ENCODE measurements at regions not wholly inside any gene's neighbourhood (a gene's known extent, or its start where the extent isn't known, plus 50 kb on each side); places are given as distances from the start of the nearest gene placed in this dataset.

DNA sequence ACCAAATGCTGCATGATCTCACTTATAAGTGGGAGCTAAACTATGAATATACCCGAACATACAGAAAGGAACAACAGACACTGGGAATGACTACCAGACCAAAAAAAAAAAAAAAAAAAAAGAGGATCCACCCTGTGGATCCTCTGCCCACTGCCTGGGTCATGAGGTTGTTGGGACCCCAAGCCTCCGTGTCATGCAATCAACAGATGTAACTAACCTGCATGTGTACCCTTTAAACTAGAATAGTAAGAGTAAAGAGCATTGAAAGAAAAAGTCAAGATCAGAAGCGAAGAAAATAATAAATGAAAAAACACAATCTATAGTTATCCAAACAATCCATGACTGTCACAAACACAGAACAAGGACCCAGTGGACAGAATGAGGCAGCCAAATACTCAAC, 109.5 kb upstream of the TOP3B start:
- DNase-seq: no peak

DNA sequence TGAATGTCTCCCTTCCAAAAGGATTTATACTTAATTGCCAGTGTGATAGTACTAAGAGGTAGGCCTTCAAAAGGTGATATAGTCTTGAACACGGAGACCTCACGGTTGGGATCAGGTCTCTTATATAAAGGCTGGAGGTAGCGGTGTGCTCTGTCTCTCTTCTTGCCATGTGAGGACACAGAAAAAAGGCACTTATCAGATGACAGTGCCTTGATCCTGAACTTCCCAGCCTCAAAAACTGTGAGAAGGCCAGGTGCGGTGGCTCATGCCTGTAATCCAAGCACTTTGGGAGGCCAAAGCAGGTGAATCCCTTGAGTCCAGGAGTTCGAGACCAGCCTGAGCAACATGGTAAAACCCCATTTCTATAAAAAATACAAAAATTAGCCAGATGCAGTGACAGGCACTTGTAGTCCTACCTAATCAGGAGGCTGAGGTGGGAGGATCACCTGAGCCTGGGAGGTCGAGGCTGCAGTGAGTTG, 108.9 kb upstream of the TOP3B start:
- DNase-seq: no peak

DNA sequence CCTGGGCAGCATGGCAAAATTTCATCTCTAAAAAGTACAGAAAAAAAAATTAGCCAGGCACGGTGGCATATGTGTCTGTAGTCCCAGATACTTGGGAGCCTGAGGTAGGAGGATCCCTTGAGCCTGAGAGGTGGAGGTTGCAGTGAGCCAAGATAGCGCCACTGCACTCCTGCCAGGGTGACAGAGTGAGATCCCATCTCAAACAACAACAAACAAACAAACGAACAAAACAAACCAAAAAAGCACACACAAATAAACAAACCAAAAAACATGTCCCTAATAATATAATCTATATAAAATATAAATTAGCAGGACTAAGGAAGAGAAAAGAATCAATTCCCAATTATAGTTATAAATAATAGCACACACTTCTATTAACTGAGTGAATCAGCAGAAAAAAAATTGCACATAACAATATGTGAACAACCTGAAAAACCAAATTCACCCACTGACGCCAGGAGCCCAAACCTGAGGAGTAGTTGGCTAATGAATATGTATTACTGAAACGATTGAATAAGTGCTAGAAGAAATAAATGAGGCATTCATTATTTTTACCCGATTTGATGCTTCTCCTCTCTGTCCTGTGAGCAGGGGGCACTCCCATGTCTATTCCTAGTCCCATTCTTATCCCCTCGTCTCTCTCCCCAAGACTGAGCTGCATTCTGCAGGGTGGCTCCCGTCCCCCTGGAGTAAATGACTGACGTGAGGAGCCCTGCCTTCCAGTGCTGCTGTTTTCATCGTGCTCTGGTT, 108.2 kb upstream of the TOP3B start:
- DNase-seq: no peak

DNA sequence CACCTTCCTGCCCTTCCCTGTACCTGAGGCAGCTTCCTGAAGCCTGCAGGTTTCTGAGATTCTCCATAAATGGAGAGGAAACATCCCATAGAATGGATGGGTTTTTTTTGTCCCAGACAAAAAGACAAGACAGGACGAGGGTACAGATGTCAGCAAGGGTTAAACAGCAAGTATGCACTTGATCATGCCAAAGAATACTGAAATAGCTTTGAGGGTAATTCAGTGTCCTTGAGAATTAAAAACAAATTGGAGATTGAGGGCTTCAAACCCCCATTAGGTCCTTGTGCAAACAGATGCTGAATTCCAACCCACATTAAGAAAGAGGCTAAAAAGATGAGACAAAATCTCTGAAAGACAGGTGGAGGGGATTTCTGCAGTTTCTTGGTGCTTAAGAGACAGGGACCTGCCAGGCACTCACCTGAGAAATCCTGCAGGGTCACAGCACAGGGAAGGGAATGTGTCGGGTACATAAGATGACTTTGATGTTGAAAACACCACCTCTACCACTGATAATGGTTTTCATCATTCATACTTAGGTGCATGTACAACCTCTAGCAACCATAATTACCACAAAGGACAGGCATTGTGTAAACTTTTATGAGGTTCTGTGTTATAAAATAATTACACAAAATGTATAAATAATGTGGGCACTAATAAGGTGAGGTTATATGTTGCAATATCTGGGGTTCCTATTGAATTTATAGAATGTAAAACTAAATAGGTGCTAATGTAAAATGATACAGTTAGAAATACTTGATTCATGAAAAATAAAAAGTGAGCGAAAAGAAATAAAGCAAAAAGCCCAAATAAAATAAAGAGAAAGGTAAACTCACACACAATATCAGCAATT, 107.1 kb upstream of the TOP3B start:
- no peak for DNase-seq

DNA sequence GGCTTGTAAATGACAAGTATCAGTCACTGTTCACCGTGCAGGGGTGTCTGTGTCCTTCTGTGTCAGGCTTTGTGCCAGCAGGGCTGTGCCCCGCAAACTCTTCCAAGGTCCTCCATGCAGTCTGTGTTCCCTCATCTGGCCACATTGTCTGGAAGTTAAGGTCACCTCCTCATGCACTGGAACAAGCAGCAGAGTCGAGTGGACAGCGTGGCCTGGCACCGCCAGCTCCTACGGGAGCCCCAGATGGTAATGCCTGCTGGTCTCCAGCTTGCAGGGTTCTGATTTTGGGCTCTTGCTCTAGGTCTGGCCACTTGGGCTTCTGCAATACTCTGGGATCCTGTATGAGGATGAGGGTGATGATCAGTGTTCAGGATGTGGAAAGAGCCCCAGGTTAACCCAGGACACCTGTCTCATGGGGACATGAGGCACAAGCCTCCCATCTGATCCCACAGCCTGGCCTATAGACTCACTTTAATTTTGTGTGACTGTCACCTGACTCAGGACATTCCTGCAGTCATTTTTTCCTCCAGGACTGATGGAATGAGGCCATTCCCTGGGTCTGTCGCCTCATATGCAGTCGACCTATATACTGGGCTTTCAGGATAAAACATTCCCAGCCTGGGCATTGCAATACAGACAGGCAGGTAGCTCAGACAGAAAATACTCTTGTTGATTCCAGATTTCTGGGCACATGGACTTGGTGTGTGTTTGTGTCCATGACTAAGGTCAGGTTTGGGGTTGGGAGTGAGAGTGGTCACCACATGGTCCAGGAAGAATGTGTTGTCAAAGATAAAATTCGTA, 106.3 kb upstream of the TOP3B start:
- DNase-seq: no peak

DNA sequence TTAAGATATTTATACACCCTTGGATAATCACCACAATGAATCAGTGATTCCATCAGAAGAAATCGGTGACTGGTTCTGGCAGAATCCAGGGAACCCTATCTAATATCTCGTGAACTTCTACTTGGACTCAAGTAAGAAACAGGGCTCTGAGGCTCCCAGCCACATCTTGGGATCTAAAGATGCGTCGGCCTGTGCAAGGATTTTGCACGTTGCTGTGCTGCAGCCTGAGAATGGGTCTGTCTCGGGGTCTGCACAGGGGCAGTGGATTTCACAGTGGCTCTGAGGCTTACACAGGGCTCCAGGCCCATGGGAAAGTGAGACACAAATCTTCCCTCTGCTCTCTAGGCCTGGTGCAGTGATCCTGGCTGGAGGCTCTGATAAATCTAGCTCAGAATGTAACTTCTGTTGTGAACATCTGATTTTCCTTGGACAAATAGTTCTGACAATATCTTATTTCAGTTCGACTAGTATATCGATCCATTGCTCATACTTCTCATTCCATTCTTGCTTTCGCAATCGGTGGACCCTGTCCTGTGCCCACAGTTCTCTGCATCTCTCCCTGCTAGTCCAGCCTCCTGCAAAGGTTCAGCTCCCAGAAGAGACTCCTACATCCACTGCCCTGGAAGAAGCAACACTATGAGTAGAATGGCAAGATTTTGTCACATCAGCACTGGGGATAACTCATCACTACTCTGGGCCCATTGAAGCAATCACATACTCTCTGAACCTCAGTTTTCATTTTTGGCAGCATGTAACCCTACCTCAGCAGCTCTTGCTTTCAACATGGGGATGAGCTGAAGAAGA, 105.5 kb upstream of the TOP3B start:
- no peak for DNase-seq

DNA sequence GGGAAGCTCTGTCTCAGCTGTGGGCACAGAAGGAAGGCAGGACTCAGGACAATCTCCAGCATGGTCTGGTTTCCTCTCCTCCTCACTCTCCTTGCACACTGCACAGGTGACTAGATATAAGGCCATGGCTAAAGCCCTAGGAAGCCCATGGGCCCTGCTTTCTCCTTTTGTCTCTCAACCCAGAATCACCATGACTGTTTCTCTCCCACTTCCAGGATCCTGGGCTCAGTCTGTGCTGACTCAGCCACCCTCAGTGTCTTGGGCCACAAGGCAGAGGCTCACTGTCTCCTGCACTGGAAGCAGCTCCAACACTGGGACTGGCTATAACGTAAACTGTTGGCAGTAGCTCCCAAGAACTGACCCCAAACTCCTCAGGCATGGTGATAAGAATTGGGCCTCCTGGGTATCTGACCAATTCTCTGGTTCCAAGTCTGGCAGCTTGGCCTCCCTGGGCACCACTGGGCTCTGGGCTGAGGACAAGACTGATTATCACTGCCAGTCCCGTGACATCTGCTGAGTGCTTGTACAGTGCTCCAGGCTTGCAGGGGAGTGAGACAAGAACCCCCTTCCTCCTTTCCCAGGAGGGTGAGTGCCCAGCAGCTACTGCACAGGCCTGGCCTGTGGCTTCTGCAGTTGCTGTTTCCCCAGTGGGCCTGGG, 104.0 kb upstream of the TOP3B start:
- DNase-seq: no peak

DNA sequence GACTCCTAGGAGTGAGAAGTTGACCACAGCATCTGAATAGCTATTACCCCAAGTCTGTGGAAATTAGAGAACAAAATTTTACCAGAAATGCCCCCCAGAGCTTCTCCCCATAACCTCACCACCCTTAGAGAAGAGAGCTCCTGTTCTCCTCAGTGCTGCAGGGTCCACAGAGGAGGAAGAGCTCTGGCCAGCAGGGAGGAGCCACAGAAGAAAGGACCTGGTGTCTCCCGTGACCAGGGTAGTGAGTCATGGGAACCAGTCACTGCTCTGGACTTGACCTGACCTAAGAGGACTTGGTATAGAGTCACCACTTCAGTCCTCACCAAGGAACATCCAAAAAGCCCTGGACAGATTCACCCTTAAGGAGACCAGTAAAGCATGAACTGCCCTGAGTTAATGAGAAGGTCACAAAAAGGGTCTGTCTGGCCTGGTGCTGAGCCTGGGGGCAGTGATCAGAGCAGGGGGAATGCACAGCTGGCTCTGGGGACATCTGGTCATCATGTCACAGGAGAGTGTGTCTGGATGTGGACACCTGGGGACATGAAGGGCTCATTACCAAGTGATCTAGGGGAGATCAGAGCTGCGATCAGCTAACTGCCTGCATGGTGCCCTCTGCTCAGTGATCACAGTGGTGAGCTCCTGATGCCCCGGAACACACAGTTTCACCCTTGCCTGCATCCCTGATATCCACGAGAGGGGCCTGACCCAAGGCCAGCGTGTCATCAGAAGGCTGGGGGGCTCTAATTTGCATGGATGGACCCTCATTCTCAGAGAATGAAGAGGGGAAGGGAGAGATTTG, 103.3 kb upstream of the TOP3B start:
- DNase-seq: no peak

DNA sequence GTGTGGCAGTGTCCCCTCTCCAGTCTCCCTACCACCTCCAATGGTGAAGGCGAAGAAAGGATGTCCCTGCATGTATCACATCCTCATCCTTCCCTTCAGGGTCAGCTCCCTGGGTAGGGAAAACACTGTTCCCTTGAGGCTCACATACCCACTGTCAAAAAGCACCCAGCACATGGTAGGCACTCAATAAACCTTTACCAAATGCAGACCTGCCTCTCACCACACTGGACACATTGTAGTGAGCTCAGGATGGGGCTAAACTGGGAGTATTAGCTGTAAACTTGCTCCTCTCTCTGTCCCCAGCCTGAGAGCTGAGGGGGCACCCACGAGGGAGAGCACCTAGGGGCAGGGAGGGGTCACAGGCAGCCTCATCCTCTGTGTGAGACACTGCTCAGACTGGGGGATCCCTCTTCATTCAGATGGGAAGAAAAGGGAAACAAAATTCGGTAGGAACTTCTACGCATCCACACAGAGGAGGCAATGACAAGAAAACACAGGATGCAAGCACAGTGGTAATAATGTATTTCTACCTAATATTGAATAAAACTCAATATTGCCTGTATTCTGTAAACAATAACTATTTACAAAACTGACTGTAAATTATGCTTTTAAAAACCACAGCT, 101.6 kb upstream of the TOP3B start:
- DNase-seq: no peak

DNA sequence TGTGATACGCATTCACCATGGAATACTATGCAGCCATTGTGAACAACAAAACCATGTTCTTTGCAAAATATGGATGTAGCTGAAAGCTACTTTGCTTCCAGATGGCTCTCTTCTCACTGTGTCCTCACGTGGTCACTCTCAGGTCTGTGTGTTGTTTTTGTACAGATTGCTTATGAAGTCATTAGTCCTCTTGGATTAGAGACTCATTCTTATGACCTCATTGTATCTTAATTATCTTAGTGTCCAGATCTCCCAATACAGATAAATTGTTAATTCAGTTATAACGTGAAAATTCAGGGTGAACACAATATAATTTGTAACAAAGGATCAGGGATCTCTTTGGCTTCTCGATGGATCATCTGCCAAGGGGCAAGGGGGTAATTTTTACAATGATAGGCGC, 100.4 kb upstream of the TOP3B start:
- no peak for DNase-seq

DNA sequence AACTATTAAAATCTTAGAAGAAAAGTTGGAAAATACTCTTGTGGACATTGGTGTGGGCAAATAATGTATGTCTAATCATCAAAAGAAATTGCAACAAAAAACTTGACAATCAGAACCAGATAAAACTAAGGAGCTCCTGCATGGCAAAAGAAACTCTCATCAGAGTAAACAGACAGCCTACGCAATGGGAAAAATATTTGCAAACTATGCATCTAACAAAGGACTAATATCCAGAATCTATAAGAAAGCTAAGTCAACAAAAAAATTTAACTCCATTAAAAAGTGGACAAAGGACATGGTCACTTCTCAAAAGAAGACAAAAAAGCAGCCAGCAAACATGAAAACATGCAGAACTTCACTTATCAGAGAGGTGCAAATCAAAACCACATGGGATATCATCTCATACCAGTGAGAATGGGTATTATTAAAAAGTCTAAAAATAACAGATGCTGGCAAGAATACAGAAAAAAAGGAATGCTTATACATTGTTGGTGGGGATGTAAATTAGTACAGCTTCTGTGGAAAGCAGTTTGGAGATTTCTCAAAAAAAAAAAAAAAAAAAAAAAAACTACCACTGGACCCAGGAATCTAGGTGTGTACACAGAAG, 99.7 kb upstream of the TOP3B start:
- DNase-seq: no peak

DNA sequence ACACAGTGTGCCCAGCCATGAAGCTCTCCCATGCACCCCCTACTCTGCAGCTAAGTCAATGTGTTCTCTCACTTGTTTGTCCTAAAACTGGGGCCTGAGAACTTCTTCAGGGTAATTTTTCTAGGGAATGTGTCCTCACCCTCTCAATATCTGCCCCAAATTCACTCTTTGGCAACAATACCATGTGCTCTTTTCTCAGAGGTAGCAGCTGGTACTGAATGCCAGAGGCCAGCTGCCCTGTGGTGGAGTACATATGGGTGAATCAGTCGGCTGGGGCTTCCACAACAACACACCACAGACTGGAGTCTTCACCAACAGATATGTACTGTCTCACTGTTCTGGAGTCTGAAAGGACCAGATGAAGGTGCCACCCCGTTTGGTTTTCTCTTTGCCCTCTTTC, 97.7 kb upstream of the TOP3B start:
- DNase-seq: no peak

DNA sequence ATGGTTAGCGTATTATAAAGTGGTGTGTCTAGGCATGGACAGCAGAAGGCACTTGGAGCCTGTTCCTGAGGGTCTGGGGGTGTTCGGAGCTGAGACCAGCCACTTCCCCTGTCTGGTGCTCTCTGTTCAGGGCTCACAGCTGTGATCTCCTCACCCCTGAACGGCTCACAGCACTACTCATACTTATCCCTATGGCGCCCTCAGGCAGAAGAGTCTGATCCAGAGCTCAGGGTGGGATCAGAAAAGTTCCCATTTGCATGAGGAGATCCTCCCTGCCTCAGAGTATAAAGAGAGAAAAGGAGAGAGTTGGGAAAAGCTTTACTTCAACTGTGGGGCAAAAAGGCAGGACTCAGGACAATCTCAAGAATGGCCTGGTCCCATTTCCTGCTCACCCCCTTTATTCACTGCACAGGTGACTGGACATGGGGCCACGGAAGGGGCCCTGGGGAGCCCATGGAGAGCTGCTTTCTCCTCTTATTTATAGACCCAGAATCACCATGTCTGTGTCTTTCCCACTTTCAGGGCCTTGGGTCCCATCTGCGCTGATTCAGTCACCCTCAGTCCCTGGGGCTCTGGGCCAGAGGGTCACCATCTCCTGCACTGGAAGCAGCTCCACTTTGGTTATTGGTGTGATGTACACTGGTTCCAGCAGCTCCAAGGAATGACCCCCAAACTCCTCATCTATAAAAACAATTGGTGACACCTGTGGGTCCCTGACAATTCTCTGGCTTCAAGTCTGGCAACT, 97.0 kb upstream of the TOP3B start:
- DNase-seq: no peak

DNA sequence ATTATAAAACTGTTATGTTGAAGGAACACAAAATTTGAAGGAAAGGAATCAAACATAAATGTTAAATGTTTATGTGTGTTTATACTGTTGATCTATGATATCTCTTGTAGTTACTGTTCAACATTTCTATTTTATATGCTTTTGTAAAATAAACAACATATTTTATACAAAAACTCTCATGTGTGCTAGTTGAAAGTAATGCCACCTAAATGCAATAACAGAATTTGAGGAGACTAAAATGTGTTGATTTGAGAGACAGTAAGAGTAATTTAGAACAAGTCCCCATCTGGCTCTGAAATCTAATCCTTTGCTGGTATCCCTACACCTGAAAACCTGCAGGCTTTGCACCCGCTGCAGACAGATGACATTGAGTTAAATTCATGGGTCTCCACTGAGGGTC, 95.7 kb upstream of the TOP3B start:
- no peak for DNase-seq

DNA sequence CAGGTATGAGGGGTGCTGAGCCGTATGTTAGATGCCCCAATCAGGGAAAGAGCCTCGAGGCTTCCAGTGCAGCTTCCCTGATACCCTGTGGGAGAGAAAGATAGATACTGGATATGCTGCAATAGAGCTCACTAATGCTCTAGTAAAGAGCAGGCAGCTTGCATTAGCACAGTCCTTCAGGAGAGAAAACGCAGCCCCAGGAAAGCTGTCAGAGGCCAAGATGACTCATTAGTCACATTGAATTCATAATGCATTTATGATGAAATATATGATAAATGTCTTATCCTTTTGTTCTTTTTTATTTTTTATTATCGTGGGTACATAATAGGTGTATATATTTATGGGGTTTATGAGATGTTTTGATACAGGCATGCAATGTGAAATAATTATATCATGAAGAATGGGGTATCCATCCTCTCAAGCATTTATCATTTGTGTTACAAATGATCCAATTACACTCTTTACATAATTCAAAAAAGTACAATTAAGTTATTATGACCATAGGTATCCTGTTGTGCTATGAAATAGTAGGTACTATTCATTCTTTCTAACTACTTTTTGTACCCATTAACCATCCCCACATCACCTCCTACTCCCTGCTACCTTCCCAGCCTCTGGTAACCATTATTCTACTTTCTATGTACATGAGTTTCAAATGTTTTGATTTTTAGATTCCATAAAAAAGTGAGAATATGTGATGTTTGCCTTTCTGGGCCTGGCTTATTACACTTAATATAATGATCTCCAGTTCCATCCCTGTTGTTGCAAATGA, 94.5 kb upstream of the TOP3B start:
- DNase-seq: no peak

DNA sequence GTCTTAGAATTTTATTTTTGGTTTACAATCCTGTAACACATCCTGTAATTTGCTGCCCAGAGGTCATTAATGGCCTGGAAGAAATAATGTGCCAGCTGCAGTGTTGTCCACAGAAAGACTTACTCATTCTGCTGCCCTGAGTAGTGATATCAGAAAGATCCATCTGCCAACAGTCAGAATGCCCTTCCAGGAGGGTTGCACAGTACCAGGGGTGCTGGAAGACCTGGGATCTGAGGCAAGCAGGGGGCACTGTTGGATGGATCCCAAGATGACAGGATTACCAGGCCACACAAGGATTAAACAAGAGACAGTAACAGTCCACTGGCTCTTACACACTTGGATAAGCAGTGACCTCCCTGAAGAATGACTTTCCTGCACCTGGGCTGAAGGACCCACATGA, 93.8 kb upstream of the TOP3B start:
- DNase-seq: no peak

DNA sequence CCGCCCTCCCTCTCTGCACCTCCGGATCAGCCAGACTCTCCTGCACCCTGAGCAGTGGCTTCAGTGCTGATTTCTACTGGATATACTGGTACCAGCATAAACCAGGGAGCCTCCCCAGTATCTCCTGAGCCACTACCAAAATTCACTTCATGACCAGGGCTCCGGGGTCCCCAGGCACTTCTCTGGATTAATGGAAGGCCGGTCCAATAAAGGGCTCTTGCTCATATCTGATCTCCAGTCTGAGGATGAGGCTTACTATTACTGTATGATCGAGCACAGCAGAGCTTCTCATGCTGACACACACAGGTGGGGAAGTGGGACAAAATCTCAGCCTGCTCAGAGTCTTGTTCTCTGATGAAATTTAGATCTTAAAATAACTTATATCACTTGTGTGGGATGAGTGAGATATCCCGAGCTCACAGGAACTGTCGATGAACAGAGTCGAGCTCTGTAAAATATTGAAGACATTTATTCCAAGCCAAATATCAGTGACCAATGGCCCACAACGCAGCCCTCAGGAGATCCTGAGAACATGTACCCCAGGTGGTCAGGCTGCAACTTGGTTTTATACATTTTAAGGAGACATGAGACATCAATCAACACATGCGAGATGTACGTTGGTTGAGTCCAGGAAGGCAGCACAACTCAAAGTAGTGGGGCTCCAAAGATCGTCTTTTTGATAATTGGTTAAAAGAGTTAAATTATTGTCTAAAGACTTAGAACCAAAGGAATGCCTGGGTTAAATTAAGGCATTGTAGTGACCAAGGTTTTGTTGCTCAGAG, 93.0 kb upstream of the TOP3B start:
- no peak for DNase-seq
